Prostate gland (tissue), 2 donors: ENCODE measurements at regions not wholly inside any gene's neighbourhood (a gene's known extent, or its start where the extent isn't known, plus 50 kb on each side); places are given as distances from the start of the nearest gene placed in this dataset.

Experiments used
- DNase-seq: peaks from one replicate; pipeline ENCODE4 v3.0.0-alpha.2; 2019; ENCODE audit warnings: low spot score
- H3K27ac ChIP-seq, 2 donors: fragments of 200-600 bp; sonication (generic); 2 replicates each; pipeline ENCODE4 v1.5.1; 2017 to 2019
- H3K27me3 ChIP-seq: fragments of 200-600 bp; sonication (generic); replicated peaks from 2 replicates; pipeline ENCODE4 v1.5.1; 2019; ENCODE audit not compliant: insufficient read depth
- H3K36me3 ChIP-seq, 2 donors: fragments of 200-600 bp; sonication (generic); 1 replicate in 1 of 2; 2 replicates in 1 of 2; pipeline versions ENCODE4 v1.5.1 to v1.8.1; 2017 to 2019
- H3K4me1 ChIP-seq: fragments of 200-600 bp; sonication (generic); replicated peaks from 2 replicates; pipeline ENCODE4 v1.5.1; 2019
- H3K4me3 ChIP-seq, 2 donors: fragments of 200-600 bp; sonication (generic); 2 replicates each; pipeline ENCODE4 v1.5.1; 2017 to 2019
- H3K9me3 ChIP-seq: fragments of 200-600 bp; sonication (generic); 2 replicates; pipeline ENCODE4 v1.5.1; 2017
- CTCF ChIP-seq, 4 experiments: fragments of 200-600 bp in 2 of 4; fragments of 450-650 bp in 2 of 4; sonication (generic) in 2 of 4; IDR thresholded peaks; 1 replicate in 3 of 4; 2 replicates in 1 of 4; pipeline ENCODE4 v1.5.1; 2016 to 2019; ENCODE audit warnings: antibody characterized with exemption in 4 of 4, mild to moderate bottlenecking in 2 of 4, moderate library complexity in 2 of 4
- POLR2A ChIP-seq: fragments of 450-650 bp; IDR thresholded peaks from one replicate; pipeline ENCODE4 v1.6.1; 2016; ENCODE audit warnings: antibody characterized with exemption, mild to moderate bottlenecking
- POLR2AphosphoS5 ChIP-seq: sonication (generic); formaldehyde crosslinking; IDR thresholded peaks from one replicate; pipeline ENCODE4 v1.6.1; 2017; ENCODE audit warnings: antibody characterized with exemption
- WGBS: methylation state at CpG from one replicate; pipeline ENCODE4 v1.1.5; 2018; 5-methylcytosine and 5-hydroxymethylcytosine counted together
- intact Hi-C: fragments of 100-400 bp; cut with DNase I; formaldehyde crosslinking; loops from one replicate; pipeline ENCODE4 v1.14.2; 2022

GRCh38 chr3:104779324-104779723 is 587.4 kb upstream of the ALCAM start:
- H3K4me3 ChIP-seq = no peak overlapping the region

GRCh38 chr3:104781112-104781511 is 585.6 kb upstream of the ALCAM start:
- H3K4me3 ChIP-seq = no peak overlapping the region
- no peaks in the 10 kb centered on the region for H3K9me3 ChIP-seq
- H3K36me3 ChIP-seq = no peaks in the 10 kb centered on the region
- WGBS = 83% methylated on average over 2 of the region's 2 CpGs
- no peak for DNase-seq
- TF ChIP-seq POLR2A (no peak), POLR2AphosphoS5 (no peak), CTCF (IDR thresholded peaks at IDR 0.05) (no peak)
- intact Hi-C loops = no loop called here
- no peaks in the 10 kb centered on the region for H3K27me3 ChIP-seq
- H3K27ac ChIP-seq = no peak overlapping the region
- no peaks in the 10 kb centered on the region for H3K4me1 ChIP-seq

More at GRCh38 chr3:104779324-104779723, 587.4 kb upstream of the ALCAM start:
- Histone ChIP-seq H3K36me3 (no peaks in the 10 kb centered on the region), H3K4me1 (no peaks in the 10 kb centered on the region), H3K27ac (no peak overlapping the region), H3K9me3 (no peaks in the 10 kb centered on the region), H3K27me3 (no peaks in the 10 kb centered on the region)
- intact Hi-C loops = no loop called here
- no peak for TF ChIP-seq POLR2AphosphoS5
- no peak for TF ChIP-seq CTCF (IDR thresholded peaks at IDR 0.05)
- TF ChIP-seq POLR2A = no peak
- DNase-seq = no peak
- 93% methylated on average over 7 of the region's 7 CpGs for whole genome bisulfite sequencing

- no peak for DNase-seq
- WGBS = 75% methylated on average over 5 of the region's 5 CpGs
- no peaks in the 10 kb centered on the region for H3K9me3 ChIP-seq
- TF ChIP-seq POLR2A (no peak), CTCF (IDR thresholded peaks at IDR 0.05) (no peak), POLR2AphosphoS5 (no peak)
- no peak overlapping the region for H3K4me3 ChIP-seq
- no peaks in the 10 kb centered on the region for H3K36me3 ChIP-seq
- no peak overlapping the region for H3K27ac ChIP-seq
- H3K27me3 ChIP-seq = no peaks in the 10 kb centered on the region
- H3K4me1 ChIP-seq = no peaks in the 10 kb centered on the region
- intact Hi-C loops = no loop called here
Measured at GRCh38 chr3:104785947-104786346, 580.8 kb upstream of the ALCAM start.

- TF ChIP-seq POLR2AphosphoS5 = no peak
- no peak for TF ChIP-seq CTCF (IDR thresholded peaks at IDR 0.05)
- no peak for TF ChIP-seq POLR2A
- intact Hi-C loops = no loop called here
- H3K4me3 ChIP-seq = no peak overlapping the region
- no peaks in the 10 kb centered on the region for H3K9me3 ChIP-seq
- H3K27me3 ChIP-seq = no peaks in the 10 kb centered on the region
- no peaks in the 10 kb centered on the region for H3K36me3 ChIP-seq
- no peak overlapping the region for H3K27ac ChIP-seq
- DNase-seq = no peak
- H3K4me1 ChIP-seq = no peaks in the 10 kb centered on the region
Measured at GRCh38 chr3:104787306-104787705, 579.4 kb upstream of the ALCAM start.

GRCh38 chr3:104788807-104789206 is 577.9 kb upstream of the ALCAM start:
- no peaks in the 10 kb centered on the region for H3K4me1 ChIP-seq
- intact Hi-C loops = no loop called here

More at GRCh38 chr3:104788807-104789206, 577.9 kb upstream of the ALCAM start:
- H3K36me3 ChIP-seq = no peaks in the 10 kb centered on the region
- H3K4me3 ChIP-seq = no peak overlapping the region
- TF ChIP-seq CTCF (IDR thresholded peaks at IDR 0.05) = no peak
- no peak for TF ChIP-seq POLR2A
- no peak for TF ChIP-seq POLR2AphosphoS5
- no peaks in the 10 kb centered on the region for H3K27me3 ChIP-seq
- no peak overlapping the region for H3K27ac ChIP-seq
- H3K9me3 ChIP-seq = no peaks in the 10 kb centered on the region
- no peak for DNase-seq
